ENCODE measurements at regions not wholly inside any gene's neighbourhood (a gene's known extent, or its start where the extent isn't known, plus 50 kb on each side); places are given as distances from the start of the nearest gene placed in this dataset.

DNA sequence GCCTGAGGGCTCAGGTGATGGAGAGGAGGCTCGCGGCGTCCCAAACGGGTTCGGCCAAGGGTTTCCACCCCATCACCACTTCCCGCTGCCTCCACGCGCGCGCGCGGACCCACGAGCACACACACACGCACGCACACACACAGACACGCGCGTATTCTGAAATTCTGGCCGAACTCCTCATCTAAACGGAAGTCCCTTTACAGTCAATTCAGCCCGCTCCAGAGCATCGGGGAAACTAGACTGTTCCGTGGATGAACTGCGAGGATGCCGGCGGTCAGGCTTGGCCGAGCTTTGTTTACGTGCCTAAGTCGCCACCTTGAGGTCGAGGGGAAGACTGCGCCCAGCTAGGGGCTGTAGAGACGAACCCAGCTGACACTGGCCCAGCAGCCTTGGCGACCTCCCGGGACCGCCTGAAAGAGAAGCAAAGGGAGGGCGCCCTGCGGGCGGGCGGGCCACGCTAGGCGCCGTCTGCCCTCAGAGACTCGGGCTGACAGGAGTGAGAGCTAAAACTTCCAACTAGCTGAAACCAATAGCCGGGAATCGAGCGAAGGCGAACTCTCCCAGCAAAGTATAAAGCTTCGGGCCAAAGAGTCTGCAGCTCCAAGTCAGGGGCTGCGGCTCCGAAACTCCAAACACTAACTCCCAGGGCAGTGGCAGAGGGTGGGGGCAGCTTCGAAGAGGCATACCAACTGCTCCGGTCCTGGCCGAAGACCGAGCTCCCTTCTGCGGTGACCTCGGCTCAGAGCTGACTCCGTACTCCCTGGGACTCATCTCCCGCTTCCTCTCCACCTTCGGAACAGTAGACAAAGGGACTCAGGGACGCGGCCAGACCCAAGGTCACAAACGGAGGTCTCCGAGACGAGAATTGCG lies 124.7 kb upstream of the C11orf58 start (continued):
- TF ChIP-seq, protein P1, sequence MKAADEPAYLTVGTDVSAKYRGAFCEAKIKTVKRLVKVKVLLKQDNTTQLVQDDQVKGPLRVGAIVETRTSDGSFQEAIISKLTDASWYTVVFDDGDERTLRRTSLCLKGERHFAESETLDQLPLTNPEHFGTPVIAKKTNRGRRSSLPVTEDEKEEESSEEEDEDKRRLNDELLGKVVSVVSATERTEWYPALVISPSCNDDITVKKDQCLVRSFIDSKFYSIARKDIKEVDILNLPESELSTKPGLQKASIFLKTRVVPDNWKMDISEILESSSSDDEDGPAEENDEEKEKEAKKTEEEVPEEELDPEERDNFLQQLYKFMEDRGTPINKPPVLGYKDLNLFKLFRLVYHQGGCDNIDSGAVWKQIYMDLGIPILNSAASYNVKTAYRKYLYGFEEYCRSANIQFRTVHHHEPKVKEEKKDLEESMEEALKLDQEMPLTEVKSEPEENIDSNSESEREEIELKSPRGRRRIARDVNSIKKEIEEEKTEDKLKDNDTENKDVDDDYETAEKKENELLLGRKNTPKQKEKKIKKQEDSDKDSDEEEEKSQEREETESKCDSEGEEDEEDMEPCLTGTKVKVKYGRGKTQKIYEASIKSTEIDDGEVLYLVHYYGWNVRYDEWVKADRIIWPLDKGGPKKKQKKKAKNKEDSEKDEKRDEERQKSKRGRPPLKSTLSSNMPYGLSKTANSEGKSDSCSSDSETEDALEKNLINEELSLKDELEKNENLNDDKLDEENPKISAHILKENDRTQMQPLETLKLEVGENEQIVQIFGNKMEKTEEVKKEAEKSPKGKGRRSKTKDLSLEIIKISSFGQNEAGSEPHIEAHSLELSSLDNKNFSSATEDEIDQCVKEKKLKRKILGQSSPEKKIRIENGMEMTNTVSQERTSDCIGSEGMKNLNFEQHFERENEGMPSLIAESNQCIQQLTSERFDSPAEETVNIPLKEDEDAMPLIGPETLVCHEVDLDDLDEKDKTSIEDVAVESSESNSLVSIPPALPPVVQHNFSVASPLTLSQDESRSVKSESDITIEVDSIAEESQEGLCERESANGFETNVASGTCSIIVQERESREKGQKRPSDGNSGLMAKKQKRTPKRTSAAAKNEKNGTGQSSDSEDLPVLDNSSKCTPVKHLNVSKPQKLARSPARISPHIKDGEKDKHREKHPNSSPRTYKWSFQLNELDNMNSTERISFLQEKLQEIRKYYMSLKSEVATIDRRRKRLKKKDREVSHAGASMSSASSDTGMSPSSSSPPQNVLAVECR (CRISPR knock-in tag; IDR thresholded peaks at IDR 0.05; ENCODE audit: borderline replicate concordance): 0 out of 2 replicates have a peak, but pooled peaks have one; percentile 35
- TF ChIP-seq ZFX (CRISPR knock-in tag; IDR thresholded peaks at IDR 0.05; ENCODE audit: low read depth) (no peak), HNRNPK (IDR thresholded peaks at IDR 0.05; ENCODE audit: low read depth, low read length, poor library complexity, severe bottlenecking) (no peak), GATAD2A (CRISPR knock-in tag; IDR thresholded peaks at IDR 0.05) (0 out of 2 replicates have a peak, but pooled peaks have one; percentile 26), ZNF34 (CRISPR knock-in tag; IDR thresholded peaks at IDR 0.05; ENCODE audit: borderline replicate concordance) (peak; percentile 27; the same call in 1 of the 2 replicates), STAG1 (CRISPR knock-in tag; IDR thresholded peaks at IDR 0.05) (peak; percentile 100), SOX5 (CRISPR knock-in tag; IDR thresholded peaks at IDR 0.05; ENCODE audit: borderline replicate concordance) (no peak), ZNF354B (CRISPR knock-in tag; IDR thresholded peaks at IDR 0.05) (no peak), ATAD3A (CRISPR knock-in tag; IDR thresholded peaks at IDR 0.05) (no peak)
- TF ChIP-seq, protein P2, sequence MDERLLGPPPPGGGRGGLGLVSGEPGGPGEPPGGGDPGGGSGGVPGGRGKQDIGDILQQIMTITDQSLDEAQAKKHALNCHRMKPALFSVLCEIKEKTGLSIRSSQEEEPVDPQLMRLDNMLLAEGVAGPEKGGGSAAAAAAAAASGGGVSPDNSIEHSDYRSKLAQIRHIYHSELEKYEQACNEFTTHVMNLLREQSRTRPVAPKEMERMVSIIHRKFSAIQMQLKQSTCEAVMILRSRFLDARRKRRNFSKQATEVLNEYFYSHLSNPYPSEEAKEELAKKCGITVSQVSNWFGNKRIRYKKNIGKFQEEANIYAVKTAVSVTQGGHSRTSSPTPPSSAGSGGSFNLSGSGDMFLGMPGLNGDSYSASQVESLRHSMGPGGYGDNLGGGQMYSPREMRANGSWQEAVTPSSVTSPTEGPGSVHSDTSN (CRISPR knock-in tag; IDR thresholded peaks at IDR 0.05): no peak
- TF ChIP-seq, protein P3, sequence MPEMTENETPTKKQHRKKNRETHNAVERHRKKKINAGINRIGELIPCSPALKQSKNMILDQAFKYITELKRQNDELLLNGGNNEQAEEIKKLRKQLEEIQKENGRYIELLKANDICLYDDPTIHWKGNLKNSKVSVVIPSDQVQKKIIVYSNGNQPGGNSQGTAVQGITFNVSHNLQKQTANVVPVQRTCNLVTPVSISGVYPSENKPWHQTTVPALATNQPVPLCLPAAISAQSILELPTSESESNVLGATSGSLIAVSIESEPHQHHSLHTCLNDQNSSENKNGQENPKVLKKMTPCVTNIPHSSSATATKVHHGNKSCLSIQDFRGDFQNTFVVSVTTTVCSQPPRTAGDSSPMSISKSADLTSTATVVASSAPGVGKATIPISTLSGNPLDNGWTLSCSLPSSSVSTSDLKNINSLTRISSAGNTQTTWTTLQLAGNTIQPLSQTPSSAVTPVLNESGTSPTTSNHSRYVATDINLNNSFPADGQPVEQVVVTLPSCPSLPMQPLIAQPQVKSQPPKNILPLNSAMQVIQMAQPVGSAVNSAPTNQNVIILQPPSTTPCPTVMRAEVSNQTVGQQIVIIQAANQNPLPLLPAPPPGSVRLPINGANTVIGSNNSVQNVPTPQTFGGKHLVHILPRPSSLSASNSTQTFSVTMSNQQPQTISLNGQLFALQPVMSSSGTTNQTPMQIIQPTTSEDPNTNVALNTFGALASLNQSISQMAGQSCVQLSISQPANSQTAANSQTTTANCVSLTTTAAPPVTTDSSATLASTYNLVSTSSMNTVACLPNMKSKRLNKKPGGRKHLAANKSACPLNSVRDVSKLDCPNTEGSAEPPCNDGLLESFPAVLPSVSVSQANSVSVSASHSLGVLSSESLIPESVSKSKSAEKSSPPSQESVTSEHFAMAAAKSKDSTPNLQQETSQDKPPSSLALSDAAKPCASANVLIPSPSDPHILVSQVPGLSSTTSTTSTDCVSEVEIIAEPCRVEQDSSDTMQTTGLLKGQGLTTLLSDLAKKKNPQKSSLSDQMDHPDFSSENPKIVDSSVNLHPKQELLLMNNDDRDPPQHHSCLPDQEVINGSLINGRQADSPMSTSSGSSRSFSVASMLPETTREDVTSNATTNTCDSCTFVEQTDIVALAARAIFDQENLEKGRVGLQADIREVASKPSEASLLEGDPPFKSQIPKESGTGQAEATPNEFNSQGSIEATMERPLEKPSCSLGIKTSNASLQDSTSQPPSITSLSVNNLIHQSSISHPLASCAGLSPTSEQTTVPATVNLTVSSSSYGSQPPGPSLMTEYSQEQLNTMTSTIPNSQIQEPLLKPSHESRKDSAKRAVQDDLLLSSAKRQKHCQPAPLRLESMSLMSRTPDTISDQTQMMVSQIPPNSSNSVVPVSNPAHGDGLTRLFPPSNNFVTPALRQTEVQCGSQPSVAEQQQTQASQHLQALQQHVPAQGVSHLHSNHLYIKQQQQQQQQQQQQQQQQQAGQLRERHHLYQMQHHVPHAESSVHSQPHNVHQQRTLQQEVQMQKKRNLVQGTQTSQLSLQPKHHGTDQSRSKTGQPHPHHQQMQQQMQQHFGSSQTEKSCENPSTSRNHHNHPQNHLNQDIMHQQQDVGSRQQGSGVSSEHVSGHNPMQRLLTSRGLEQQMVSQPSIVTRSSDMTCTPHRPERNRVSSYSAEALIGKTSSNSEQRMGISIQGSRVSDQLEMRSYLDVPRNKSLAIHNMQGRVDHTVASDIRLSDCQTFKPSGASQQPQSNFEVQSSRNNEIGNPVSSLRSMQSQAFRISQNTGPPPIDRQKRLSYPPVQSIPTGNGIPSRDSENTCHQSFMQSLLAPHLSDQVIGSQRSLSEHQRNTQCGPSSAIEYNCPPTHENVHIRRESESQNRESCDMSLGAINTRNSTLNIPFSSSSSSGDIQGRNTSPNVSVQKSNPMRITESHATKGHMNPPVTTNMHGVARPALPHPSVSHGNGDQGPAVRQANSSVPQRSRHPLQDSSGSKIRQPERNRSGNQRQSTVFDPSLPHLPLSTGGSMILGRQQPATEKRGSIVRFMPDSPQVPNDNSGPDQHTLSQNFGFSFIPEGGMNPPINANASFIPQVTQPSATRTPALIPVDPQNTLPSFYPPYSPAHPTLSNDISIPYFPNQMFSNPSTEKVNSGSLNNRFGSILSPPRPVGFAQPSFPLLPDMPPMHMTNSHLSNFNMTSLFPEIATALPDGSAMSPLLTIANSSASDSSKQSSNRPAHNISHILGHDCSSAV (CRISPR knock-in tag; IDR thresholded peaks at IDR 0.05; ENCODE audit: borderline replicate concordance): no peak
- TF ChIP-seq, protein P4, sequence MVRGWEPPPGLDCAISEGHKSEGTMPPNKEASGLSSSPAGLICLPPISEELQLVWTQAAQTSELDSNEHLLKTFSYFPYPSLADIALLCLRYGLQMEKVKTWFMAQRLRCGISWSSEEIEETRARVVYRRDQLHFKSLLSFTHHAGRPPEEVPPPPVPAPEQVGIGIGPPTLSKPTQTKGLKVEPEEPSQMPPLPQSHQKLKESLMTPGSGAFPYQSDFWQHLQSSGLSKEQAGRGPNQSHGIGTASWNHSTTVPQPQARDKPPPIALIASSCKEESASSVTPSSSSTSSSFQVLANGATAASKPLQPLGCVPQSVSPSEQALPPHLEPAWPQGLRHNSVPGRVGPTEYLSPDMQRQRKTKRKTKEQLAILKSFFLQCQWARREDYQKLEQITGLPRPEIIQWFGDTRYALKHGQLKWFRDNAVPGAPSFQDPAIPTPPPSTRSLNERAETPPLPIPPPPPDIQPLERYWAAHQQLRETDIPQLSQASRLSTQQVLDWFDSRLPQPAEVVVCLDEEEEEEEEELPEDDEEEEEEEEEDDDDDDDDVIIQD (CRISPR knock-in tag; IDR thresholded peaks at IDR 0.05; ENCODE audit: low read depth): peak; percentile 17; the same call in 1 of the 2 replicates
